Fibroblast of lung (primary cell): ENCODE measurements at regions not wholly inside any gene's neighbourhood (a gene's known extent, or its start where the extent isn't known, plus 50 kb on each side); places are given as distances from the start of the nearest gene placed in this dataset.

Experiments
- DNase-seq, 2 donors: peaks; one replicate each; pipeline versions ENCODE4 v3.0.0 to v3.0.0-alpha.2; 2010; ENCODE audit warnings: low read depth in 2 of 2
- H2AFZ ChIP-seq: 2 replicates; pipeline ENCODE4 v1.5.1; 2012; ENCODE audit warnings: low read length, control low read depth, inconsistent platforms
- H3K27ac ChIP-seq: 2 replicates; pipeline ENCODE4 v1.5.1; 2011; ENCODE audit warnings: low read length, control low read depth; ENCODE audit not compliant: insufficient read depth
- H3K27me3 ChIP-seq: 2 replicates; pipeline ENCODE4 v1.5.1; 2011; ENCODE audit warnings: mild to moderate bottlenecking, low read length; ENCODE audit not compliant: control insufficient read depth, insufficient read depth
- H3K36me3 ChIP-seq: 2 replicates; pipeline ENCODE4 v1.5.1; 2011; ENCODE audit warnings: low read length; ENCODE audit not compliant: control insufficient read depth, insufficient read depth
- H3K4me1 ChIP-seq: 2 replicates; pipeline ENCODE4 v1.5.1; 2011; ENCODE audit warnings: low read length; ENCODE audit not compliant: control insufficient read depth, insufficient read depth; ENCODE audit errors: extremely low read depth
- H3K4me2 ChIP-seq: 2 replicates; pipeline ENCODE4 v1.5.1; 2011; ENCODE audit warnings: low read length, control low read depth; ENCODE audit not compliant: insufficient read depth; ENCODE audit errors: extremely low read depth
- H3K4me3 ChIP-seq, 4 experiments: fragments of 200-600 bp in 1 of 4; sonication (generic) in 1 of 4; replicated peaks in 1 of 4; 2 replicates each; pipeline ENCODE4 v1.5.1; 2011 to 2016; ENCODE audit warnings: low read length in 4 of 4, low read depth in 3 of 4, mild to moderate bottlenecking in 3 of 4, control low read depth in 2 of 4, inconsistent platforms in 1 of 4, mixed read lengths in 1 of 4; ENCODE audit not compliant: insufficient read depth in 1 of 4; ENCODE audit errors: control extremely low read depth in 1 of 4
- H3K79me2 ChIP-seq: 2 replicates; pipeline ENCODE4 v1.5.1; 2012; ENCODE audit warnings: mild to moderate bottlenecking, low read length, inconsistent platforms; ENCODE audit not compliant: control insufficient read depth, insufficient read depth
- H3K9ac ChIP-seq: 2 replicates; pipeline ENCODE4 v1.5.1; 2011; ENCODE audit warnings: mild to moderate bottlenecking, low read length, control low read depth; ENCODE audit not compliant: insufficient read depth
- H3K9me3 ChIP-seq: 2 replicates; pipeline ENCODE4 v1.5.1; 2012; ENCODE audit warnings: low read depth, low read length; ENCODE audit not compliant: control insufficient read depth, insufficient read depth
- H4K20me1 ChIP-seq: 2 replicates; pipeline ENCODE4 v1.5.1; 2011; ENCODE audit warnings: low read length; ENCODE audit not compliant: control insufficient read depth, insufficient read depth; ENCODE audit errors: extremely low read depth
- EZH2 ChIP-seq: IDR thresholded peaks from 2 replicates; pipeline ENCODE4 v1.5.1; 2012; ENCODE audit warnings: low read length, control low read depth, mild to moderate bottlenecking; ENCODE audit errors: missing control alignments
- TF ChIP-seq, protein P1 (sequence below), 2 donors: IDR thresholded peaks in 1 of 2; conservative IDR thresholded peaks in 1 of 2; 1 replicate in 1 of 2; 2 replicates in 1 of 2; pipeline ENCODE4 v1.5.1; 2011 to 2012; ENCODE audit warnings: low read length in 2 of 2, control low read depth in 1 of 2, inconsistent platforms in 1 of 2, low read depth in 1 of 2, mild to moderate bottlenecking in 1 of 2

DNA sequence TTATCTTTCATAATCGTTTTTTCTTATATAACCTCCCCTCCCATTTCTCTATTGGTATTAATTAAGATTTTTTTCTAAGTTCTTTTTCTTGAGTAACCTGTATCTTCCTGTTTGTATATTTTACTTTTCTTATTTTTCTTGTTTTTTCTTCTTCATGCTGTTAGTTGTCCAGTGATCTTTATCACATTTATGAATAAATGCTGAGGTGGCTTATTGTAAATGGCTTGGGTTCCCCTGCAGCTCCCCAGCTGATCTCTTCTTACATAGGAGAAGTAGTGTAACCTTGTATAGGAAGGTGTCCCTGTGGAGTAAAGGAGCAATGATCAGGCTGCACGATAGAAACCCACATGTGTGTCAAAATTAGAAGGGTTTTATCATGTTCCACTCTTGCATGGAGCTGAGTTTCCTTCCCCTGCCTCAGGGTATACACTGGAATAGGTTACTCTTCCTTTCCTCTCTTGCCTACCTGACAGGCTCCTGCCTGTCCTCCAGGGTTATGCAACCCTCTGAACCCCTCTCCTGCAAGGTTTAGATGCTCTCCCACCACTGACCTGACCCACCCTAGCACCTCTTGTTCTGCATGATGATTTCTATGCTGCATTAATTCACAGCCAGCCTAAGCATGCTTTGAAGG lies 334.8 kb upstream of the RGS6 start:
- H2AFZ ChIP-seq, result no peak overlapping the region
- H3K9me3 ChIP-seq, result no peaks in the 10 kb centered on the region
- H4K20me1 ChIP-seq, result no peaks in the 10 kb centered on the region
- no peaks in the 10 kb centered on the region for H3K79me2 ChIP-seq
- H3K4me1 ChIP-seq, result peaks cover 3% of the 10 kb centered on the region
- H3K36me3 ChIP-seq, result no peaks in the 10 kb centered on the region
- H3K27me3 ChIP-seq, result no peaks in the 10 kb centered on the region
- H3K27ac ChIP-seq, result no peak overlapping the region
- no peak for DNase-seq
- H3K4me2 ChIP-seq, result no peak overlapping the region
- H3K9ac ChIP-seq, result no peak overlapping the region
- H3K4me3 ChIP-seq, result no peak overlapping the region
- TF ChIP-seq, protein P1, sequence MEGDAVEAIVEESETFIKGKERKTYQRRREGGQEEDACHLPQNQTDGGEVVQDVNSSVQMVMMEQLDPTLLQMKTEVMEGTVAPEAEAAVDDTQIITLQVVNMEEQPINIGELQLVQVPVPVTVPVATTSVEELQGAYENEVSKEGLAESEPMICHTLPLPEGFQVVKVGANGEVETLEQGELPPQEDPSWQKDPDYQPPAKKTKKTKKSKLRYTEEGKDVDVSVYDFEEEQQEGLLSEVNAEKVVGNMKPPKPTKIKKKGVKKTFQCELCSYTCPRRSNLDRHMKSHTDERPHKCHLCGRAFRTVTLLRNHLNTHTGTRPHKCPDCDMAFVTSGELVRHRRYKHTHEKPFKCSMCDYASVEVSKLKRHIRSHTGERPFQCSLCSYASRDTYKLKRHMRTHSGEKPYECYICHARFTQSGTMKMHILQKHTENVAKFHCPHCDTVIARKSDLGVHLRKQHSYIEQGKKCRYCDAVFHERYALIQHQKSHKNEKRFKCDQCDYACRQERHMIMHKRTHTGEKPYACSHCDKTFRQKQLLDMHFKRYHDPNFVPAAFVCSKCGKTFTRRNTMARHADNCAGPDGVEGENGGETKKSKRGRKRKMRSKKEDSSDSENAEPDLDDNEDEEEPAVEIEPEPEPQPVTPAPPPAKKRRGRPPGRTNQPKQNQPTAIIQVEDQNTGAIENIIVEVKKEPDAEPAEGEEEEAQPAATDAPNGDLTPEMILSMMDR (conservative IDR thresholded peaks at IDR 0.05 in 1 of 2, IDR thresholded peaks at IDR 0.05 in 1 of 2; ENCODE audit: low read depth in 1 of 2, low read length in 2 of 2), result no peak
- TF ChIP-seq EZH2, result no peak

DNA sequence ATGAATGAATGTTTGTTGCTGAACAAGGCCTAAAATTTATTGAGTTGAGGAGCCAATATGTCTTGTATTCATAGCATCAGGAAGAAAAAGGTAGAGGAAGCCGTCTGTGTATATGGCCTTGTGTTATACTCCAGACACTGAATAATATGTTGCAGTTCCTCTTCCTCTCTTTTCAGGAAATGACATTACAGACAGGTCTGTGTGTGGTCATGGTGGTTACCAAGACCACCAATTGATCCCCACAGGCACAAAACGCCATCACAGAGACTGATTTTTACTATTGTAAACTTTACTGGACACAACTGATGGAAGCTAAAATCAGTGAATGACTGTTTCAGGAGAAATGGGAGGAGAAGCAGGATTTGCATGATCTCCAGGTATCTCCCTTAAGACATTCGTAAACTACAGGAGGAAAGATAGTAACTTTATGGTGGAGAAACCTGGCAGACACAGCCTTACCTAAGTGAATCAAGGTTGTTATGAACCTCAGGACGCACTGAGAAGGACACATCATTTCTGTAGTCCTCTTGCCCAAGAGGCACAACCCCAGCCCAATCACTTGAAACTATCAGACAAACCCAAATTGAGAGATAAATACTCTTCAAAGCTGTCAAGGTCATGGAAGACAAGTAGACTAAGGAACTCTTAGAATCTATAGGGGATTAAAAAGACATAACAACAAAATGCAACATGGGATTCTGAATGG lies 334.1 kb upstream of the RGS6 start:
- H3K79me2 ChIP-seq, result no peaks in the 10 kb centered on the region
- no peaks in the 10 kb centered on the region for H3K9me3 ChIP-seq
- H3K36me3 ChIP-seq, result no peaks in the 10 kb centered on the region
- no peaks in the 10 kb centered on the region for H4K20me1 ChIP-seq
- no peak overlapping the region for H3K9ac ChIP-seq
- peaks cover 2% of the 10 kb centered on the region for H3K4me1 ChIP-seq
- no peaks in the 10 kb centered on the region for H3K27me3 ChIP-seq
- H3K27ac ChIP-seq, result no peak overlapping the region
- no peak overlapping the region for H3K4me3 ChIP-seq
- TF ChIP-seq, protein P1 (conservative IDR thresholded peaks at IDR 0.05 in 1 of 2, IDR thresholded peaks at IDR 0.05 in 1 of 2; ENCODE audit: low read depth in 1 of 2, low read length in 2 of 2), result no peak
- TF ChIP-seq EZH2, result no peak
- no peak overlapping the region for H3K4me2 ChIP-seq
- DNase-seq, result no peak
- H2AFZ ChIP-seq, result no peak overlapping the region

DNA sequence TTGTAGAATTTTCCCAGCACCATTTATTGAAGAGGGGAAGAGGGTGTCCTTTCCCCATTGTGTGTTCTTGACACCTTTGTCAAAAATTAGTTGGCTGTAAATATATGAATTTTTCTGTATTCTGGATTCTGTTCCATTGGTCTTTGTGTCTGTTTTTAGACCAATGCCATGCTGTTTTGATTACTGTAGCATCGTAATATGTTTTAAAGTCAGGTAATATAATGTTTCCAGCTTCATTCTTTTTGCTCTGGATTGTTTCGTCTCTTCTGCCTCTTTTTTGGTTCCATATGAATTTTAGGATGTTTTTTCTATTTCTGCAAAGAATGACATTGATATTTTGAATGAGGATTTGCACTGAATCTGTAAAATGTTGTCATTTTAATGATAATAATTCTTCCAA lies 331.9 kb upstream of the RGS6 start:
- peaks cover 2% of the 10 kb centered on the region for H3K4me1 ChIP-seq
- H3K79me2 ChIP-seq, result no peaks in the 10 kb centered on the region
- TF ChIP-seq, protein P1 (conservative IDR thresholded peaks at IDR 0.05 in 1 of 2, IDR thresholded peaks at IDR 0.05 in 1 of 2; ENCODE audit: low read depth in 1 of 2, low read length in 2 of 2), result no peak
- no peak for TF ChIP-seq EZH2
- H3K9me3 ChIP-seq, result no peaks in the 10 kb centered on the region
- no peak for DNase-seq
- H3K4me3 ChIP-seq, result no peak overlapping the region
- no peaks in the 10 kb centered on the region for H3K27me3 ChIP-seq
- H3K4me2 ChIP-seq, result no peak overlapping the region
- H3K9ac ChIP-seq, result no peak overlapping the region
- H2AFZ ChIP-seq, result no peak overlapping the region
- H3K27ac ChIP-seq, result no peak overlapping the region
- no peaks in the 10 kb centered on the region for H3K36me3 ChIP-seq
- no peaks in the 10 kb centered on the region for H4K20me1 ChIP-seq
